ENCODE measurements at regions not wholly inside any gene's neighbourhood (a gene's known extent, or its start where the extent isn't known, plus 50 kb on each side); places are given as distances from the start of the nearest gene placed in this dataset.
"Not testable (repeated sequence)": the region's sequence is repeated elsewhere in the genome, so short reads cannot be mapped to it uniquely, and the experiment has no call there.

DNA sequence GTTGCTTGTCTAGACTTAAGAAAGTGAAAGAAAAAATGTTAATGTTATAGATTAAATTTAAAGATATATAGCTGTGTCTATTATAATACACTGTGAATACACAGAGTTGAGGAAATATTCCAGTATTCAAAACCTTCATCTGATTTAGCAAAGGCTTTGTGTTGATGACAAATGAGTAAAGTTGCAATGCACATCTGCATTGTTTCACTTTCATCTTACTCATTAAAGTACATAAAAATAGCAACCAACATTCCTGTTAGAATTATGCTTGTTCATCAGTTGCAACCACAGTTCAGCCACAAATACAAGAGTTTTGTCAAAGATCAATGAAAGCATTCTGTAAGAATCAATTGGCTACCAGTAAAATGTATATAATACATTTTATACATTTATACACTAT is 346.4 kb upstream of the SLC7A11 start:
- H3K4me1 Mint-ChIP-seq = no peaks in the 10 kb centered on the region
- H3K4me3 Mint-ChIP-seq = no peak overlapping the region
- no peak for DNase-seq
- peaks cover 3% of the 10 kb centered on the region for H3K9me3 Mint-ChIP-seq
- peaks cover 3% of the 10 kb centered on the region for H3K27me3 Mint-ChIP-seq (ENCODE audit: low read depth, poor library complexity)
- no peak overlapping the region for H3K27ac Mint-ChIP-seq
- no peaks in the 10 kb centered on the region for H3K36me3 Mint-ChIP-seq (ENCODE audit: low read depth)
- TF ChIP-seq, protein P1, sequence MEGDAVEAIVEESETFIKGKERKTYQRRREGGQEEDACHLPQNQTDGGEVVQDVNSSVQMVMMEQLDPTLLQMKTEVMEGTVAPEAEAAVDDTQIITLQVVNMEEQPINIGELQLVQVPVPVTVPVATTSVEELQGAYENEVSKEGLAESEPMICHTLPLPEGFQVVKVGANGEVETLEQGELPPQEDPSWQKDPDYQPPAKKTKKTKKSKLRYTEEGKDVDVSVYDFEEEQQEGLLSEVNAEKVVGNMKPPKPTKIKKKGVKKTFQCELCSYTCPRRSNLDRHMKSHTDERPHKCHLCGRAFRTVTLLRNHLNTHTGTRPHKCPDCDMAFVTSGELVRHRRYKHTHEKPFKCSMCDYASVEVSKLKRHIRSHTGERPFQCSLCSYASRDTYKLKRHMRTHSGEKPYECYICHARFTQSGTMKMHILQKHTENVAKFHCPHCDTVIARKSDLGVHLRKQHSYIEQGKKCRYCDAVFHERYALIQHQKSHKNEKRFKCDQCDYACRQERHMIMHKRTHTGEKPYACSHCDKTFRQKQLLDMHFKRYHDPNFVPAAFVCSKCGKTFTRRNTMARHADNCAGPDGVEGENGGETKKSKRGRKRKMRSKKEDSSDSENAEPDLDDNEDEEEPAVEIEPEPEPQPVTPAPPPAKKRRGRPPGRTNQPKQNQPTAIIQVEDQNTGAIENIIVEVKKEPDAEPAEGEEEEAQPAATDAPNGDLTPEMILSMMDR (IDR thresholded peaks at IDR 0.05) = no peak

DNA sequence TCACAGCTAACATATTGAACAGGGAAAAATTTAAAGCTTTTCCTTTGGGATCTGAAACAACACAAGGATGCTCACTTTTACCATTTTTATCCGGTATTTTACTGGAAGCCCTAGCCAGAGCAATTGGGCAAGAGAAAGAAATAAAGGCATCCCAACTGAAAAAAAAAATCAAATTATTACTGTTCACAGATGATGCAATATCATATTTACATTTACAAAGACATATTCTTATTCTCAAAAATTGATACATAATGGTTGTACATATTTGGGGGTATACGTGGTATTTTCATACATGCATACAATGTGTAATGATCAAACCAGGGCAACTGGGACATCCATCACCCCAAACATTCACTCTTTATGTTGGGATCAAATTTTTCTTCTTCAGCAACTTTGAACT is 337.0 kb upstream of the SLC7A11 start:
- TF ChIP-seq, protein P1 (IDR thresholded peaks at IDR 0.05) = no peak
- DNase-seq = no peak
- peaks cover 10% of the 10 kb centered on the region for H3K36me3 Mint-ChIP-seq (ENCODE audit: low read depth)
- no peaks in the 10 kb centered on the region for H3K4me1 Mint-ChIP-seq
- H3K9me3 Mint-ChIP-seq = peaks cover 63% of the 10 kb centered on the region
- no peak overlapping the region for H3K27ac Mint-ChIP-seq
- no peaks in the 10 kb centered on the region for H3K27me3 Mint-ChIP-seq (ENCODE audit: low read depth, poor library complexity)
- H3K4me3 Mint-ChIP-seq = no peak overlapping the region

DNA sequence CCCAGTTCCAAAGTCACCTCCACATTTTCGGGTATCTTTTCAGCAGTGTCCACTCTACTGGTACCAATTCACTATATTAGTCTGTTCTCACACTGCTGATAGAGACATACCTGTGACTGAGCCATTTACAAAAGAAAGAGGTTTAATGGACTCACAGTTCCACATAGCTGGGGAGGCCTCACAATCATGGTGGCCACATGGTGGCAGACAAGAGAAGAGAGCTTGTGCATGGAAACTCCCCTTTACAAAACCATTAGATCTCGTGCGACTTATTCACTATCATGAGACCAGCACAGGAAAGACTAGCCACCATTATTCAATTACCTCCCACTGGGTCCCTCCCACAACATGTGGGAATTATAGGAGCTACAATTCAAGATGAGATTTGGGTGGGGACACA is 335.7 kb upstream of the SLC7A11 start:
- DNase-seq; H3K27ac Mint-ChIP-seq; H3K4me1 Mint-ChIP-seq; H3K27me3 Mint-ChIP-seq (ENCODE audit: low read depth, poor library complexity); H3K4me3 Mint-ChIP-seq: not testable (repeated sequence)
- Mint-ChIP-seq H3K36me3 (ENCODE audit: low read depth) (peaks cover 10% of the 10 kb centered on the region), H3K9me3 (peaks cover 63% of the 10 kb centered on the region)

DNA sequence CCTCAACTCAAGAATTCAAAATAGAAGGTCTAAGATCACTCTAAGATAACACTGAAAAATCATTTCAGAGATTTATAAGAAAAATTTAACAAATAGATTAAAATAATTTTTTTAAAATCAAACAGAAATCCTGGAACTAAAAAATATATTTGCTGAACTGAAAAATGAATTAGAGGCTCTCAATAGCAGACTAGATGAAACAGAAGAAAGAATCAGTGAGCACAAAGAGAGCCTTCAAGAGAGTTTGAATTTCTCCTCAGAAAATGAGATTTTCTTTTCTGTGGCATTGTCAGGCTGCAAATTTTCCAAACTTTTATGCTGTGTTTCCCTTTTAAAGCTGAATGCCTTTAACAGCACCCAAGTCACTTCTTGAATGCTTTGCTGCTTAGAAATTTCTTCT is 335.0 kb upstream of the SLC7A11 start:
- Mint-ChIP-seq H3K27me3 (ENCODE audit: low read depth, poor library complexity) (no peaks in the 10 kb centered on the region), H3K9me3 (peaks cover 58% of the 10 kb centered on the region), H3K4me1 (no peaks in the 10 kb centered on the region), H3K4me3 (no peak overlapping the region), H3K36me3 (ENCODE audit: low read depth) (peaks cover 10% of the 10 kb centered on the region), H3K27ac (no peak overlapping the region)
- TF ChIP-seq, protein P1 (IDR thresholded peaks at IDR 0.05) = no peak
- DNase-seq = no peak

DNA sequence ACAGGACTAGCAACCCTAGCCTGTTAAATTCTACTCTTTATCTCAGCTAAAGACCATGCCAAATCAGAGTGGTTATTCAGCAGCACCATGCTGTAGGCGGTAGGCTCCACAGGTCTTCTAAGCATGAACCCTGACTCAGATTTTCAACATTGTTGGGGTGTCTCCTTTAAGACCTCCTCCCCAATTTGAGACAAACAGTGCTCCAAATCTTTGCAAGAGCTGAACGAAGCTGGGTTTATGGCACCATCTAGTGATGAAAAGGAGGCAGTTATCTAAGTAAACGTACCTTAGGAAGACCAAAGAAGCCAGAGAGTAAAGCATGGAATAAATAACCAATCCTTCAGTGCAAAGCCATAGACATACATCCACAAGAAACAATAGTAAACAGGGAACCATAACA is 334.5 kb upstream of the SLC7A11 start:
- Mint-ChIP-seq H3K4me1 (no peaks in the 10 kb centered on the region), H3K4me3 (no peak overlapping the region), H3K27ac (no peak overlapping the region), H3K36me3 (ENCODE audit: low read depth) (peaks cover 10% of the 10 kb centered on the region), H3K9me3 (peaks cover 55% of the 10 kb centered on the region), H3K27me3 (ENCODE audit: low read depth, poor library complexity) (no peaks in the 10 kb centered on the region)
- TF ChIP-seq, protein P1 (IDR thresholded peaks at IDR 0.05) = no peak
- no peak for DNase-seq

DNA sequence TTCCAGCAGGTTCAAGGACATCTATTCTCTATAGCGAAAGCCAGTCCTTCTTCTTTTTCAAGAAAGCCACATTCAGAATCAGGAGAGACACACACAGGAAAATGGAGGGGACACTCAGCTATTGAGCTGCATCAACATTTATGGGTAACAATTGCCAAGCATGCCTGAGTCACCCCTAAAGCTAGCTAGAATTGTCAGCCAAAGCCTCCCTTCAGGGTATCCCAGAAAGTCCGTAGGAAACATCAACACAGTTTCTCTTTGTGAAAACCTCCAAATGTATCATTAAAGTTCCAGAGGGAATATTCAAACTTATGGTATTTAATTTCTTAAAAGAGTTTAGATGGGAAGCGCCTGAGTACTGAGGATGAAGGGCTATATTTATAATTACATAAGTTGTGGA is 331.1 kb upstream of the SLC7A11 start:
- H3K27me3 Mint-ChIP-seq (ENCODE audit: low read depth, poor library complexity) = no peaks in the 10 kb centered on the region
- peaks cover 28% of the 10 kb centered on the region for H3K9me3 Mint-ChIP-seq
- TF ChIP-seq, protein P1 (IDR thresholded peaks at IDR 0.05) = no peak
- H3K4me3 Mint-ChIP-seq = no peak overlapping the region
- no peak for DNase-seq
- H3K27ac Mint-ChIP-seq = no peak overlapping the region
- peaks cover 9% of the 10 kb centered on the region for H3K36me3 Mint-ChIP-seq (ENCODE audit: low read depth)
- H3K4me1 Mint-ChIP-seq = no peaks in the 10 kb centered on the region

Data from nephron progenitor cell (in vitro differentiated cells).